ENCODE measurements at regions not wholly inside any gene's neighbourhood (a gene's known extent, or its start where the extent isn't known, plus 50 kb on each side); places are given as distances from the start of the nearest gene placed in this dataset.
"Not testable (repeated sequence)": the region's sequence is repeated elsewhere in the genome, so short reads cannot be mapped to it uniquely, and the experiment has no call there.

DNA sequence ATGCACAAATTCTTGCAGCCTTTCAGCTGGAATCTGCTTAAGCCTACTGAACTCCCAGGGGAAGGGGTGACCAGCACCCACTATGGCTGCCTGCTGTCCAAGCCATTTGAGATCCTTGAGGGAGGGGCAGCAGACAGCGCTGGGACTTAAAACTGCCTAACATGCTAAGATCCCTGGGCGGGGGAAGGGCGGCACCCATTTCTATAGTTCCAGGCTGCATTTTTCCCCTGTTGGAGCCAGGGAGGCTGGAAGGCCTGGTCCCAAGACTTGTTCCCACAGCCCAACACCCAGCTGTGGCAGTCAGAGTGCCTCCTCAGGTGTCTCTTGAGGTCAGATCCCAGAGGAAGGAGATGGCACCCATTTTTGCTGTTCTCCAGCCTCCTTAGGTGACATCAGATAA is 1061.3 kb upstream of the COX7C start:
- POLR2A ChIA-PET, result no interaction called here
- TF ChIP-seq, protein P1, sequence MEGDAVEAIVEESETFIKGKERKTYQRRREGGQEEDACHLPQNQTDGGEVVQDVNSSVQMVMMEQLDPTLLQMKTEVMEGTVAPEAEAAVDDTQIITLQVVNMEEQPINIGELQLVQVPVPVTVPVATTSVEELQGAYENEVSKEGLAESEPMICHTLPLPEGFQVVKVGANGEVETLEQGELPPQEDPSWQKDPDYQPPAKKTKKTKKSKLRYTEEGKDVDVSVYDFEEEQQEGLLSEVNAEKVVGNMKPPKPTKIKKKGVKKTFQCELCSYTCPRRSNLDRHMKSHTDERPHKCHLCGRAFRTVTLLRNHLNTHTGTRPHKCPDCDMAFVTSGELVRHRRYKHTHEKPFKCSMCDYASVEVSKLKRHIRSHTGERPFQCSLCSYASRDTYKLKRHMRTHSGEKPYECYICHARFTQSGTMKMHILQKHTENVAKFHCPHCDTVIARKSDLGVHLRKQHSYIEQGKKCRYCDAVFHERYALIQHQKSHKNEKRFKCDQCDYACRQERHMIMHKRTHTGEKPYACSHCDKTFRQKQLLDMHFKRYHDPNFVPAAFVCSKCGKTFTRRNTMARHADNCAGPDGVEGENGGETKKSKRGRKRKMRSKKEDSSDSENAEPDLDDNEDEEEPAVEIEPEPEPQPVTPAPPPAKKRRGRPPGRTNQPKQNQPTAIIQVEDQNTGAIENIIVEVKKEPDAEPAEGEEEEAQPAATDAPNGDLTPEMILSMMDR (IDR thresholded peaks at IDR 0.05; ENCODE audit: control extremely low read depth, extremely low read depth, low read depth, missing control alignments), result no peak
- DNase-seq (ENCODE audit: extremely low spot score), result no peak
- CTCF ChIA-PET, result no interaction called here

DNA sequence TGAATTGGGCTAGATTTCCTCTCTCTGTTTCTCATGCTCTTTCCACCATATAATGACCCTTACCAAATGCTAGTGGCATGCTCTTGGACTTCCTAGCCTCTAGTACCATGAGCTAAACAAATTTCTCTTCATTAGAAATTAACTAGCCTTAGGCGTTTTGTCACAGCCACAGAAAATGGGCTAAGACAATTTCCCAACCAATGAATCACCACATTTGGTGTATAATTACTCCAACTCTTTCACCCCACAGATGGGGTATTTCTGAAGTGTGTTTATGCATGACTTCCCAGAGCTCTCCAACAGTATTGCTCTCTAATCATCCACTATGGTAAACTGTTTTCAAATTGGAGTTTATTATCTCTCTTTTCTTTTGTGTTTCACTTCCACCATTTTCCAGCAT is 1041.1 kb upstream of the COX7C start:
- ChIA-PET POLR2A (no interaction called here), CTCF (no interaction called here)
- TF ChIP-seq, protein P1 (IDR thresholded peaks at IDR 0.05; ENCODE audit: control extremely low read depth, extremely low read depth, low read depth, missing control alignments), result no peak
- no peak for DNase-seq (ENCODE audit: extremely low spot score)

DNA sequence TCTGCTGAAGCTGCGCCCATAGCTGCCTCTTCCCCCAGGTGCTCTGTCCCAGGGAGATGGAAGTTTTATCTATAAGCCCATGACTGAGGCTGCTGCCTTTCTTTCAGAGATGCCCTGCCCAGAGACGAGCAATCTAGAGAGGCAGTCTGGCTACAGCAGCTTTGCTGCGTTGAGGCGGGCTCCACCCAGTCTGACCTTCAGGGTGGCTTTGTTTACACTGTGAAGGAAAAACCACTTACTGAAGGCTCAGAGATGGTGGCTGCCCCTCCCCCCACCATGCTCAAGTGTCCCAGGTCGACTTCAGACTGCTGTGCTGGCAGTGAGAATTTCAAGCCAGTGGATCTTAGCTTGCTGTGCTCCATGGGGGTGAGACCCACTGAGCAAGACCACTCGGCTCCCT is 1029.9 kb upstream of the COX7C start:
- DNase-seq (ENCODE audit: extremely low spot score); POLR2A ChIA-PET; CTCF ChIA-PET: not testable (repeated sequence)

DNA sequence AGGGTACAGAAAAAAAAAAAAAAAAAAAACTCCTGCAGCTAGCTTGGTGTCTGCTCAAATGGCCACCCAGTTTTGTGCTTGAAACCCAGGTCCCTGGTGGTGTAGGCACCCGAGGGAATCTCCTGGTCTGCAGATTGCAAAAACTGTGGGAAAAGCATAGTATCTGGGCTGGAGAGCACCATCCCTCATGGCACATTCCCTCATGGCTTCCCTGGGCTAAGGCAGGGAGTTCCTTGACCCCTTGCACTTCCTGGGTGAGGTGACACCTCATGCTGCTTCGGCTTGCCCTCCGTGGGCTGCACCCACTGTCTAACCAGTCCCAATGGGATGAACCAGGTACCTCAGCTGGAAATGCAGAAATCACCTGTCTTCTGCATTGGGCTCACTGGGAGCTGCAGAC is 1029.5 kb upstream of the COX7C start:
- POLR2A ChIA-PET; CTCF ChIA-PET; DNase-seq (ENCODE audit: extremely low spot score): not testable (repeated sequence)

DNA sequence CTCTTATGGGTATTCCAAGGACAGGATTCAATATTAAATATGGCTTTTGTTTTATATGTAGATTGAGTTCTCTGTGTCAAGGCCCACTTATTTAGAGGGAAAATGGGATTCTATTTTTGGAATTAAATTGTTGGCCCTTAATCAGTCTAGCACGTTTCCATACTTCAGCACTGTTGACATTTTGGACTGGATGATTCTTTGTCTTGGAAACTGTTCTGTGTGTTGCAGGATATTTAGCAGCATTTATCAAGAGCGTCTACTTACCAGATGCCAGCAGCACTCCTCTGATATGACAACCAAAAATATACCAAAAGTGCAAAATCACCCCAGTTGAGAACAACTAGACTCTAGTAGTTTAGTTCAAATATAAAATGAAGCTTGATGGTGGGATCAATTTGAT is 1027.0 kb upstream of the COX7C start:
- CTCF ChIA-PET, result no interaction called here

DNA sequence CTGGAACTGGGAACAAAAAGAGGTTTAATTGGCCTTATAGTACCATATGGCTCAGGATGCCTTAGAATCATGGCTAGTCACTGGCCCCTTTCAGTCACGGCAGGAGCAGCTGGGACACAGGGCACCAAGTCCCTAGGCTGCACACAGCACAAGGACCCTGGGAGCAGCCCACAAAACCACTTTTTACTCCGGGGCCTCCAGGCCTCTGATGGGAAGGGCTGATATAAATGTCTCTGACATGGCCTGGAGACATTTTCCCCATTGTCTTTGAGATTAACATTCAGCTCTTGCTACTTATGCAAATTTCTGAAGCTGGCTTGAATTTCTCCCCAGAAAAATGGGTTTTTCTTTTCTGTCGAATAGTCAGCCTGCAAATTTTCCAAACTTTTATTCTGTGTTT is 1026.4 kb upstream of the COX7C start:
- TF ChIP-seq, protein P1 (IDR thresholded peaks at IDR 0.05; ENCODE audit: control extremely low read depth, extremely low read depth, low read depth, missing control alignments), result no peak
- DNase-seq (ENCODE audit: extremely low spot score), result no peak
- POLR2A ChIA-PET, result no interaction called here
- CTCF ChIA-PET, result no interaction called here

More for the DNA sequence above, 1027.0 kb upstream of the COX7C start:
- TF ChIP-seq, protein P1 (IDR thresholded peaks at IDR 0.05; ENCODE audit: control extremely low read depth, extremely low read depth, low read depth, missing control alignments), result no peak
- POLR2A ChIA-PET, result no interaction called here
- no peak for DNase-seq (ENCODE audit: extremely low spot score)

DNA sequence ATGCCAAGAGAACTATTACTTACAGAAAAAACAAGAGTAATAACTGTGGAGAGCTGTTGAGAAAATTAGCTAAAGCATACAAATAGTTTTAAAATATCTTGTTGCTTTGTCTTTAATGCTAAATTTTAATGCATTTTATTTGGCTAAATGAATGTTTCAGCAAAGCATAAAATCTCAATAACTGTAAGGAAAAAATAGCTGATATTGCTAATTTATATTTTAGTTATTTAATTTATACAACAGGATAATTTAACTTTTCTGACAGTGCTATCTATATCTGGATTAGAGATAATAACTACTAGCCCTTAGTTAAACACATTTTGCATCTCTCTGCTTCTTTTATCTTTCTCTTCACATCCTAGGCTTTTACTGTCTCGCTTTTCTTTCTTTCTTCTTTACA is 1014.9 kb upstream of the COX7C start:
- CTCF ChIA-PET, result no interaction called here
- TF ChIP-seq, protein P1 (IDR thresholded peaks at IDR 0.05; ENCODE audit: control extremely low read depth, extremely low read depth, low read depth, missing control alignments), result no peak
- no peak for DNase-seq (ENCODE audit: extremely low spot score)
- POLR2A ChIA-PET, result no interaction called here

DNA sequence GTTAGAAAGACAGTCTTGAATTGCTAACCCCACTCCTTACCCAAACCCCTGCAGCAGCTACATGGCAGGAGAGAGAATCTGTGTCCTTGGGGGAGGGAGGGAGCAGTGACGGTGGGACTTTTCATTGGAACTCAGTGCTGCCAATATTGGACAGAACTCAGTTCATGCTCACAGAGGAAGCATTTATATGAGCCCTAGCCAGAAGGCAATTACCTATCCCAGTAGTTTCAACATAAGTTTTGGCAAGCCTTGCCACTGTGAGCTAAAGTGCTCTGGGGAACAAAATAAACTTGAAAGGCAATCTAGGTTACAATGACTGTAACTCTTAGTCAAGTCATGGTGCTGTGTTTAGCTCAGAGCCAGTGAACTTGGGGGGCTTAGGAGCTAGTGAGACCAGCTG is 1013.4 kb upstream of the COX7C start:
- POLR2A ChIA-PET, result no interaction called here
- TF ChIP-seq, protein P1 (IDR thresholded peaks at IDR 0.05; ENCODE audit: control extremely low read depth, extremely low read depth, low read depth, missing control alignments), result no peak
- CTCF ChIA-PET, result no interaction called here
- no peak for DNase-seq (ENCODE audit: extremely low spot score)

Measured in GM10248 (cell line).